ENCODE measurements at regions not wholly inside any gene's neighbourhood (a gene's known extent, or its start where the extent isn't known, plus 50 kb on each side); places are given as distances from the start of the nearest gene placed in this dataset.

DNA sequence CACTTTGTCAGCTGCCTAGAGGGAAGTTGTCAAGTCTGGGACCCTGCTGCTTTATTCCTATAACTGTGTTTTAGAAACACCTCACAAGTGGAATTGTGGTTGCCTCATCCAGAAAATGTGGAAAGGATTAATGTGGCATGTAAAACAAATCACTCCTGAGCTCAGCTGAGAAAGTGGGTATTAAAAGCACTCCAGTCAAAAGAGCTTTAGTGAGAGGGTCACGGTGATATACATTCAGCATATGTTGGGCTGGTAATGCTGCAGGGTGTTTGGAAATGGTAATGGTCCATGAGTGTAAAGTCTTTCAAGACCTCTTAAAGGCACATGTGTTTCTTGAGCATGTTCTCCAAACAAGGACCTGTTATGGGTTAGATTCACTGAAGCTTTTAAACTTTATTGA, 318.2 kb upstream of the MEOX2 start:
- Histone ChIP-seq H3K9me3 (no peaks in the 10 kb centered on the region), H3K4me3 (no peak overlapping the region), H3K27ac (no peak overlapping the region), H3K36me3 (no peaks in the 10 kb centered on the region), H3K27me3 (no peaks in the 10 kb centered on the region), H3K4me1 (no peaks in the 10 kb centered on the region)
- intact Hi-C loops (cut with DNase I): no loop called here
- ATAC-seq: no peak
- WGBS, 4 donors: 92 to 96% (median 94%) methylated on average over 1 of the region's 1 CpG
- no peak for DNase-seq
- TF ChIP-seq POLR2A (IDR thresholded peaks at IDR 0.05): no peak
- TF ChIP-seq CTCF (IDR thresholded peaks at IDR 0.05): no peak

DNA sequence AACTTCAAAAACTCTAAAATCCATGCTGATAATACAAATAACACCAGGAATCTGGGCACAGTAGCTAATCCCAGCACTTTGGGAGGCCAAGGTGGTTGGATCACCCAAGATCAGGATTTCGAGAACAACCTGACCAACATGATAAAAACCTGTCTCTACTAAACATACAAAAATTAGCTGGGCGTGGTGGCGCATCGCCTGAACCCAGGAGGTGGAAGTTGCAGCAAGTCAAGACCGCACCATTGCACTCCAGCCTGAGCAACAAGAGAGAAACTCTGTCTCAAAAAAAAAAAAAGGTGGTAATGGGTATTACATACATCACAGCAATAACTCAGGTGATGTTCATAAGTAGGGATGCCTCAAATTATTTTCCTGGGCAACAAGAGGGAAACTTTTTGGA, 315.0 kb upstream of the MEOX2 start:
- DNase-seq (no peak), ATAC-seq (no peak)
- Histone ChIP-seq H3K27me3 (no peaks in the 10 kb centered on the region), H3K4me3 (no peak overlapping the region), H3K9me3 (no peaks in the 10 kb centered on the region), H3K4me1 (no peaks in the 10 kb centered on the region), H3K36me3 (no peaks in the 10 kb centered on the region), H3K27ac (no peak overlapping the region)
- intact Hi-C loops (cut with DNase I): no loop called here
- WGBS, 4 donors: 97 to 99% (median 98%) methylated on average over 5 of the region's 5 CpGs
- TF ChIP-seq CTCF (IDR thresholded peaks at IDR 0.05) (no peak), POLR2A (IDR thresholded peaks at IDR 0.05) (no peak)

GRCh38 chr7:15998617-15999016, 312.1 kb upstream of the MEOX2 start:
- H3K36me3 ChIP-seq: no peaks in the 10 kb centered on the region
- intact Hi-C loops (cut with DNase I): no loop called here
- no peak overlapping the region for H3K27ac ChIP-seq
- ATAC-seq: no peak
- H3K4me3 ChIP-seq: no peak overlapping the region
- TF ChIP-seq CTCF (IDR thresholded peaks at IDR 0.05): no peak
- no peak for TF ChIP-seq POLR2A (IDR thresholded peaks at IDR 0.05)
- H3K9me3 ChIP-seq: no peaks in the 10 kb centered on the region
- no peak for DNase-seq
- no peaks in the 10 kb centered on the region for H3K27me3 ChIP-seq
- WGBS, 4 donors: 62 to 74% (median 64%) methylated on average over 1 of the region's 1 CpG
- H3K4me1 ChIP-seq: no peaks in the 10 kb centered on the region

DNA sequence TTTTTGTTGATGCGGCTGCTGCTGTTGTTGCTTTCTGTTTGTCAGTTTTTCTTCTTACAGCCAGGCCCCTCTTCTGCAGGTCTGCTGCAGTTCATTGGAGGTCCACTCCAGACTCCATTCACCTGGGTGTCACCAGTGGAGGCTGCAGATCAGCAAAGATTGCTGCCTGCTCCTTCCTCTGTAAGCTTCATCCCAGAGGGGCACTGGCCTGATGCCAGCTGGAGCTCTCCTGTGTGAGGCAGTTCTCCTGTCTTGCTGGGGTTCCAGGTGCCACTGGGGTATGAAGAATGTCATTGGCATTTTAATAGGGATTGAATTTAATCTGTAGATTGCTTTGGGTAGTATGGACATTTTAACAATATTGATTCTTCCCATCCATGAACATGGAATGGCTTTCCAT, 308.5 kb upstream of the MEOX2 start:
- no peak for TF ChIP-seq POLR2A (IDR thresholded peaks at IDR 0.05)
- Histone ChIP-seq H3K4me1 (no peaks in the 10 kb centered on the region), H3K27me3 (no peaks in the 10 kb centered on the region), H3K36me3 (no peaks in the 10 kb centered on the region), H3K27ac (no peak overlapping the region), H3K4me3 (no peak overlapping the region), H3K9me3 (peaks cover 0 to 12% (median 0%) of the 10 kb centered on the region in 12 donors)
- DNase-seq: peak in 1 of 5 donors; percentile 10
- intact Hi-C loops (cut with DNase I): no loop called here
- WGBS, 4 donors: 96 to 100% (median 100%) methylated on average over 1 of the region's 1 CpG
- ATAC-seq: no peak

DNA sequence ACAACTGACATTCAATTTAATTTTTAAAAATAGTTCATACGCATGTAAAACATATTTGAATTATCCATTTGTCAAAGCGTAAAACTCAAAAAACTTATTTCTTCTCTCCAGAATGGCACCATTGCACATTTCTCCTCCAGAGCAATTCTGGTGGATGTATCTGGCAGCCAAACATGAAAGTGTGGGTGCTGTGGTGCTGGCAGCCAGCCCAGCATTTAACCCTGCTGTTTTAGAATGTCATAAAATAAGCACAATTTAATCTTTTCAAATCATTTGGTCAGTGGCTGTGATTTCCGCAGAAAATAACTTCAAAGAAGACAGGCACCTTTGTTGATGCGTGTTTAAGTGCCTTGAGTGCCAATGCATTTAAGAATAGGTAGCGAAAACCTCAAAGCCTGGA, 302.7 kb upstream of the MEOX2 start:
- no peaks in the 10 kb centered on the region for H3K27me3 ChIP-seq
- intact Hi-C loops (cut with DNase I): loop anchor here in 1 of 10 donors (10.0 kb wide), 1 partner anchor 56 kb away; no protein-coding TSS in a partner anchor
- no peaks in the 10 kb centered on the region for H3K36me3 ChIP-seq
- H3K9me3 ChIP-seq: peaks cover 0 to 12% (median 0%) of the 10 kb centered on the region in 12 donors
- ATAC-seq: no peak
- H3K4me1 ChIP-seq: no peaks in the 10 kb centered on the region
- 93 to 96% (median 96%) methylated on average over 5 of the region's 5 CpGs for WGBS, 4 donors
- no peak overlapping the region for H3K27ac ChIP-seq
- H3K4me3 ChIP-seq: no peak overlapping the region
- TF ChIP-seq POLR2A (IDR thresholded peaks at IDR 0.05) (no peak), CTCF (IDR thresholded peaks at IDR 0.05) (no peak)
- no peak for DNase-seq
